ENCODE measurements at regions not wholly inside any gene's neighbourhood (a gene's known extent, or its start where the extent isn't known, plus 50 kb on each side); places are given as distances from the start of the nearest gene placed in this dataset.
A peak's percentile ranks its signal among the peaks of the same experiment; 100 is the strongest.

DNA sequence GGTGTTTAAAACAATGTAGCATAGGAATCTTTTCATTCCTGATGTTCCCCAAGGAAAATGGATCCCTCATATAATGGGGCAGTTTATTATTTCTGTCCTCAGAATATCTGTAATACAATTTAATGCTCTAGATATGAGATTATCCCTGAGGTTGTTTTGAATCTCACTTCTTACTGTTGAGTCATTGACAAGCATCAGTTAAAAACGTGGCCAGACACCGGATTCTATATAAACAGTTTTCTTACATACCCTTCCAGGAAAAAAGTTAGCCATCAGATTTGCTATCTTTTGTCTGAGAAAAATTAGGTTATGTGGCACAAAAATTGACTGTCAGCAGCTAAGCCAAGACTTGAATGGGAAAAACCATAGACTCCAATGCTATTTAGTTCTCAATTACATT lies 539.8 kb upstream of the CELF2 start:
- FAIRE-seq (no peak), DNase-seq (ENCODE audit: insufficient read length, low spot score) (no peak)

DNA sequence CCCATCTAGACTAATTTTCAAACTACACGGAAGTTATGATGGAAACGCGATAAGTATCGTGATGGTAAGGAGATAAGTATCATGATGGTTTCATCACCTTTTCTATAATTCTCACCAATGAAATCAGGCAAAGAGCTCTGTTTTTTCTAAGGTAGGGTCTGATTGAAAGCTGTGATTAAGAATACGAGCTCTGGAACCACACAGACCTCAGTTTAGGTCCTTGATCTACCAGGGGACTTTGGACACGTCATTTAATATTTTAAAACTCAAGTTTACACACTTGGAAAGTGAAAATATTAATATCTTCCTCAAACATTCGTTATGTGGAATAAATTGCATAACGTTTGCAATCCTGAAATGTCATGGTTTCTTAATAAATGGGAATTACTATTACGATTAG lies 538.2 kb upstream of the CELF2 start:
- FAIRE-seq = no peak
- DNase-seq (ENCODE audit: insufficient read length, low spot score) = no peak

DNA sequence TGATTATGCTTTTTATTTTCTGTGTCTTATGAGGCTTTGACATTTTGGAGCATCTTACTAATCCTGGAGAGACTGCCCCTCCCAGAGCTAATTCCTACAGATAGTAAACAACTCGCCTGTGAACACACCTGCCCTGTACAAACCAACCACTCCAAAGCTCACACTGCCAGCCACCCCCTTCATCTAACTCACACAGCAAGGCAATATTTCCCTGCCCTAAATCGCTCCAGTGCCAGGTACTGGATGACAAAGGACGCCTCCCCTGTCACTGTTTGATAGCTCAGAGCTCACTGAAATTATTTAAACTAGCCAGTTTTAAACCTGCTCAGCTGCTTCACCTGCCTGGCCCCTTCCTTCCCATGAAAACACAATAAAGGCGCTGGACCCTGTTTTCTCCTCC lies 535.1 kb upstream of the CELF2 start:
- DNase-seq (ENCODE audit: insufficient read length, low spot score) (no peak), FAIRE-seq (no peak)

DNA sequence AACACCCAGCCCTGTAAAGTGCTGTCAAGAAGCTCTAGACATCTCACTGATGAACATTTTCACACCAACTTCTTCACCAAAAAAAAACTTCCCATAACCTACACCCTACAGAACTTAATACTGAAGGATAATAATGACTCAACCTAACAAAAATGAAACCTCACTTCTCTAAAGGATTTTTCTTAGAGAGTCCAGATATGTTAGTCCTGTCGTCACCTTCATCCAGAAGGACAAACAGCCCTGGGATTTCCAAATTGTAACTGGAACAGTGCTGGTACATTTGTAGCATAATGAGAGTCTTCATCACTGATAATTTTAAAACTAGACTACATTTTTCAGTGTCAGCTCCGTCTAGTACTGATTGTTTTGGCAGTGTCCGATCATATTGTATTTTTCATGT lies 528.6 kb upstream of the CELF2 start:
- no peak for DNase-seq (ENCODE audit: insufficient read length, low spot score)
- FAIRE-seq = no peak

DNA sequence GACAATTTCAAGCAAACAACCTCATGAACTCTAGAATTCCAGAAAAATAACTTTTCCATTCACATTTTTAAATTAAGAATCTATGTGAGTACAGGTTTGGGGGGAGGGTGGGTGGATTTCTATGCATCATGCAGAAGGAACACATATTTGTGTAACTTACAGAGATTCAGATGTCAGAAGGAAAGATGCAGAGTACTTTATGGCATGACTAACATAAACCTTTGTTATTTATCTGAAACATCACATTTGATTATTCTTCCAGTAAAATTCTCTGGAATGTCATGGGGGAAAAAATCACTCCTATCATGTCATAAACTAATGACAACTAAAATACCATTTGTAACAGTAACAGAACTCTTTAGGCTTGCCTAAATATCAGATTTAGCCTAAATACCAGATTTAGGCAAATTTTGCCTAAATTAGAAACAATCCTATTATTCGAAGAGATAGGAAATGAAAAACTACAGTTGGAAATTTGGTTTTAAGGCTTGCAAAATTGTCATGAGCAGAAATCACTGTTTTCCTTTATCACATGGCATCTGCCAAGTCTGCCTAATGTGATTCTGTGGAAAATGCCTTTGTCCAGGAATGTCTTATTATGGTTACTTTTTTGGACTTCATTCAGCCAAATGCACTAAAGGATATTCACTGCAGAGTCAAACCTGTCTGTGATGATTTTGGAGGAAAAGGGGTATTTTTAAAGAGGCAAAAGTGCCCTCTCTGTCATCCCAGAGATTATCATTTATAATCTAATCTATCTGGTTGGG lies 527.7 kb upstream of the CELF2 start:
- FAIRE-seq = no peak
- DNase-seq (ENCODE audit: insufficient read length, low spot score) = no peak

DNA sequence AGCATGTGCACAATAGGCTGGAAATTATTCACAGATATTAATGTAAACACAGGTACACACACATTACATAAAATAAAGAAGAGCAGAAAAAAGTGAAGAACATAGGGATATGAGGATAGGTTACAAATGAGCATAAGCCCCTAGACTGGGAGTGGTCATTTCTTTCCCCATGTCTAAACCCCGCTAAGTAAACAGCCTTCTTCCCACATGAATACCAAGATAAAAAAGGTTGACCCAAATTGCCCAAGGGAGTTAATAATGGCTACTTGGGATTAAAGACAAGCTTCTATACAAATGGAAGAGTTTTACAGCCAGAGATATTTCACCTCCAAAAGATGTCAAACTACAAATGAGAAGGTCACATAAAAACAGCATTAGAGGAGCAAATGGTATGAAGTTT lies 527.1 kb upstream of the CELF2 start:
- no peak for FAIRE-seq
- DNase-seq (ENCODE audit: insufficient read length, low spot score) = no peak

DNA sequence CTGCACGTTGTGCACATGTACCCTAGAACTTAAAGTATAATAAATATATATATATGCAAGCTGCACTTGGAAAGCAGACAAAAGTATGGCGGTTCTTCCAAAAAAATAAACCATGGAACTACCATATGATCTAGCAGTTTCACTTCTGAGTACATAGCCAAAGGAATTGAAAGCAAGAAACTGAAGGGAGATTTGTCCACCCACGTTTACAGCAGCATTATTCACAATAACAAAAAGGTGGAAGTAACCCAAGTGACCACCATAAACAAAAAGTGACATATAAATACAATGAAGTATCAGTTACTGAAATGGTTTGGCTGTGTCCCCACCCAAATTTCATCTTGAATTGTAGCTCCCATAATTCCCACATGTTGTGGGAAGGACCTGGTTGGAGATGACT lies 525.3 kb upstream of the CELF2 start:
- DNase-seq (ENCODE audit: insufficient read length, low spot score) (no peak), FAIRE-seq (no peak)

DNA sequence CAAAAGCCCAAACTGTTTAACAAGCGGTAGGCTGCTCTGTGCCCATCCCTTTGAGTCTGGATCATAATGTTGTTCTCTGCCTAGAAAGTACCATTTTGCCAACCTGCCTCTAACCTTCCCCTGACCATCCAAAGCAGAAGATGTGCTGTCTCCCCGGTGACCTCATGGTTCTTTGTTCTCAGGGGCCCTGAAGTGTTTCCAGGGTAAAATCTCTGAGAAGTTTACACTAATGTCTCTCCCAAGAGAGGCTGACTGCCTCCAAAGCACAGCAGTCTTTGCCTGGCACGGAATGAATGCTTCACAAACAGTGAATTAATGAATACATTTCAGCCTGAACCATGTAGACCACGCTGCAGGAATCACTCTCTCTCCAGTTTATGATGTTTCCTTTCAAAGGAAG lies 523.8 kb upstream of the CELF2 start:
- DNase-seq (ENCODE audit: insufficient read length, low spot score) (no peak), FAIRE-seq (no peak)

DNA sequence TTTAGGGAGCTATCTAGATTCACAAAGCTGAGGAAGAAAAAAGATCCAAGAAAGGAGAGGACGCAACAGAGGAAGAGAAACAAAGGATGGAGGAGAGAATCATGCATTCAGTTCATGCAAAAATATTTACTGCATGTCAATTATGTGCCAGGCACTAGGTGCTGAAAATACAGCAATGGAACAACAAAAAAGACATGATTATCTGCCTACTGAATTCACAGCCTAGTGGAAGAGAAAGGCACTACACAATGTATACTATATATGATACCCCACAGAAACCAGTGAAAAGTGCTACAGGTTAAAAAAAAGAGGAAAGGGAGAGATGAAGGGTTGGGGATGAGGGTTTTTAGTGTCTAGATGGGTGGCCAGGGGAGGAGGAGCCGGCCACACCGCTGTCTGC lies 520.4 kb upstream of the CELF2 start:
- DNase-seq (ENCODE audit: insufficient read length, low spot score) (no peak), FAIRE-seq (no peak)

DNA sequence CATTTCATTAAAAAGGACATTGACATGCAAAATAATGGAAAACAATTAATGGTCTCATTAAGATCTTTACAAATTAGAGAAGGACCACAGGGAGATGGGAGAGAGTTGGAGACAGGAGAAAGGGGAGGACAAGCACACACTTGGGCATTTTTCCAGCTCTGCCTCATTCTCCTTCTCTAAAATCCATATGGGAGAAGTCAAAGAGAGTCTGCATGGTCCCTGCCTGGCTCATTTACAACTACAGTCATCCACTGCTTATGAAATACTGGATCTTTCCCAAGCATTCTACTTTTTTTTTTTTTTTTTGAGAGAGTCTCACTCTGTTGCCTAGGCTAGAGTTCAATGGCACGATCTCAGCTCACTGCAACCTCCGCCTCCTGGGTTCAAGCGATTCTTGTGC lies 518.9 kb upstream of the CELF2 start:
- no peak for DNase-seq (ENCODE audit: insufficient read length, low spot score)

DNA sequence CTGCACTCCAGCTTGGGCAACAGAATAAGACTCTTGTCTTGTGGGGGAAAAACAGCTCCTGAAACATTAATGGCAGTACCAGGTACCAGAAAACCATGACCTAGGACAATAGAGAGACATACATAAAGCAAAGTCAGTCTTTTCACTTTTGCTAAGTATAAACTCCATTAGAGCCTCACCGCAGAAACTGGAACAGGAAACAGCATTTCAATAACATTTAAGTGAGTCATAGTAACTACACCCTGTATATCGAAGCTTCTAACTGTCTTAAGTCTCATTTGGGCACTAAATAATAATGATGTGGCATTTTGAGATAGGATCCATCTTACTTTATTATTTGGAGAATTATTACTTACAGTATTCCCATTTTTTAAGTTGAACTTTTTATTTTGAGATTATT lies 517.8 kb upstream of the CELF2 start:
- FAIRE-seq = no peak
- DNase-seq (ENCODE audit: insufficient read length, low spot score) = peak; percentile 1

More for the DNA sequence above, 518.9 kb upstream of the CELF2 start:
- no peak for FAIRE-seq

DNA sequence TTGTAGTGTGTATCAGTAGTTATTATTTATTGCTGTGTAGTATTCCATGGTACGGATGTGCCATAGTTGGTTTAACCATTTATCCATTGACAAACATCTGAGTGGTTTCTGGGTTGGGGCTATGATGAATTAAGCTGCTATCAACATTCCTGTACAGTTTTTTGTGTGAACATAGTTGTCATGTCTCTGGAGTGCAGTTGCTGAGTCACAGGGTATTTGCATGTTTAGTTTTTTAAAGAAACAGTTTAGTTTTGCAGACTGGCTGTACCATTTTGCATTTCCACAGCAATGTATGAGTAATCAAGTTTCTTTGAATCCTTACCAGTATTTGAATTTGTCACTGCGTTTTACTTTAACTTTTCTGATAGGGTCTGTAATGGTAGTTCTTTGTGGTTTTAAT lies 516.7 kb upstream of the CELF2 start:
- DNase-seq (ENCODE audit: insufficient read length, low spot score) (no peak), FAIRE-seq (no peak)

DNA sequence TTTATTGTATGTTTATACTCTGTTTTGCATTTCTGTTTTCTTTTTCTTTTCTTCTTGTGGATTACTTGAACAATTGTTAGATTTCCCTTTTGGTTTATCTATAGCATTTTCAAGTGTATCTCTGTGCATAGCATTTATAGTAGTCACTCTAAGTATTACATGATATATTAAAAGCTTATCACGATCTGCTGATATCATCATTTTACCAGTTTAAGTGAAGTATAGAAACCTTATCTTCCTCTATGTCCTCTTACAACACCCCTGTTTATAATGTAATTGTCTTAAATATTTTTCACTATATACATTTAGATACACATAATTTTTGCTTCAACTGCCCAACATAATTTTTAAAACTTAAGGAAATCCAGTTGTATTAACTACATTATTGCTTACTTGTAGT lies 513.9 kb upstream of the CELF2 start:
- DNase-seq (ENCODE audit: insufficient read length, low spot score) (no peak), FAIRE-seq (no peak)

DNA sequence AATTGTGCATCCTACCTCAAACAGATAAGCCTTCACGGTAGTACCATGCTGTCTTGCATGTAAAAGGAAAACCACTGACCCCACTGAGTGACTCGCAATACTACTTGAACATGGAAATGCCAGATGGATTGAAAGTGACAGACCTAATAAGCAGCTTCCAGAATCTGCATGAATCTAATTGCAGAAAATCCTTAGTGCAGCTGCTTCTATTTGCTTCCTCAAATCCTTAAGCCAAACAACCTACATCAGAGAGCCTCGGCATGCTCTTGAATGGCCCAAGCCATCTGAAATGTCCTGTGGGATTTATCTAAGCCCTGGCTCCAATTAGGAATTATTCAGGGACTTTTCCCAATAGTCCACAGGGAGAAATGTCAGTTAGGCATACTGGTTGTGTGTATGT lies 509.5 kb upstream of the CELF2 start:
- FAIRE-seq = no peak

DNA sequence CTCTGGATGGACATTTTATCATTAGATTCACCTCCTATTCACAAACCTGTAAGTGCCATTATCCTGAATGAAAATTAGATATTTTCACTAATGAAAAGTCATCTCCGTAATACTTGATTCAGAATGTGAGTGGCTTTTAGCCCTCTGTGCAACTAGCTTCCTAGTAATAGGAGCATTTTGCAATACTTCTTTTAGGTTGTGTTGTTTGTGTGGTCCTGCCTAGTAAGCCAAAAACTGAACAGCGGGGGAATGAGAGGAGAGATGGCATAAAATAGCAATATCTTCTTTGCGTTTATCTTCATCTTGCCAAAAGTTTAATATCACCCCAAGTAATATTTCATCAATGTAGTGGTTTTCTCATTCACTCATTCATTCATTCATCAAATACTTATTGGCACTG lies 507.5 kb upstream of the CELF2 start:
- FAIRE-seq = no peak

More for the DNA sequence above, 509.5 kb upstream of the CELF2 start:
- no peak for DNase-seq (ENCODE audit: insufficient read length, low spot score)

DNA sequence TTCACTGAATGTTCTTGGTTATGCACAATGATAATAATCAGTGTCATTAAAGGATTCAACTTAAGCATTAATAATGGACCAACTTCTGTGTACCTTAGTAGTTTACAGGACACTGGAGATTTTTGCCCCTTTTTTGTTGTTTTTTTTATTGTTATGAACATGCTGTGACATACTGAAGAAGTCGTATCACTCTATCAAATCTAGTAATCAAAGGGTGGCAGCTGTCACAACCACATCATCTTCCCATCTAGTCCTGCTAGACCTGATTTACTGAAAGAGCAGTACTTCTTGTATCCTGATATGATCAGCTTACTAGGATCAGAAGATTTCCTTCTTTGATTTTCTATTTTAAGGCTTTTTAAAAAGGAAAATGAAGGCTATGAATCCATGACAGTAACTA lies 504.6 kb upstream of the CELF2 start:
- no peak for FAIRE-seq
- no peak for DNase-seq (ENCODE audit: insufficient read length, low spot score)

More for the DNA sequence above, 507.5 kb upstream of the CELF2 start:
- DNase-seq (ENCODE audit: insufficient read length, low spot score) = no peak

DNA sequence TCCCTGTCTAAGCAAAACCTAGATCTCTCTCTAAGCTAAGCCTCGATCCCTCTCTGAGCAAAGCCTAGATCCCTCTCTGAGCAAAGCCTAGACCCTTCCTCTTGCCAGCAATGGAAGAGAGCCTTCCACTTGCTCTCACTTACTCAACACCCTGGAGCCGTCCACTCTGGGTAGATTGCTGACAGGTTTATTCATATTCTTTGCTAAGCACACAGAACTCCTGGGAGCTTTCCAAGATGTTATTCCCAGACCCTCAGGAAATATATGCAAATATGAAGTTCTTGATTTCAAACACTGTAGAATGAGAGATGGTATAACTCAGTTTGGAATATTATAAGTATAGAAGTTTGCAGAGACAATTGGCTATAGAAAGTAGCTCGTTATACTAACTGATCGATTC lies 503.8 kb upstream of the CELF2 start:
- no peak for FAIRE-seq
- no peak for DNase-seq (ENCODE audit: insufficient read length, low spot score)

DNA sequence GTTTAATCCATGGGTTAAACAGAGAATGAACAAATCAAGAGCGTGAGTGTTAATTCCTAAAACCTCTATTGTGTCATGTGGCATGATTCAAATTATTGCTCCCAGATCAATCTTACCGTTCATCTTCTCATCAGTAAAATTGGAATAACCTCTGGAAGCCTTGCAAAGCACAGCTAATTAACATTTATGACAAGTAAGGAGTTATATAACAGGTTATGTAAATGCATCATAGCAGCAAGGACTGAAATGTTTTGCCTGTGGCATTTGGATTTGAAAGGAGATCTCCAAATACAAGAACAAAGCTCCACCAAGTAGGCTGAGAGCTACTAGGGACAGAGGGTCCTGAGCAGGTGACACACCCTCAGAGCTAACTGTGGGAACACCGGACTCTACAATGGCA lies 502.9 kb upstream of the CELF2 start:
- no peak for FAIRE-seq

DNA sequence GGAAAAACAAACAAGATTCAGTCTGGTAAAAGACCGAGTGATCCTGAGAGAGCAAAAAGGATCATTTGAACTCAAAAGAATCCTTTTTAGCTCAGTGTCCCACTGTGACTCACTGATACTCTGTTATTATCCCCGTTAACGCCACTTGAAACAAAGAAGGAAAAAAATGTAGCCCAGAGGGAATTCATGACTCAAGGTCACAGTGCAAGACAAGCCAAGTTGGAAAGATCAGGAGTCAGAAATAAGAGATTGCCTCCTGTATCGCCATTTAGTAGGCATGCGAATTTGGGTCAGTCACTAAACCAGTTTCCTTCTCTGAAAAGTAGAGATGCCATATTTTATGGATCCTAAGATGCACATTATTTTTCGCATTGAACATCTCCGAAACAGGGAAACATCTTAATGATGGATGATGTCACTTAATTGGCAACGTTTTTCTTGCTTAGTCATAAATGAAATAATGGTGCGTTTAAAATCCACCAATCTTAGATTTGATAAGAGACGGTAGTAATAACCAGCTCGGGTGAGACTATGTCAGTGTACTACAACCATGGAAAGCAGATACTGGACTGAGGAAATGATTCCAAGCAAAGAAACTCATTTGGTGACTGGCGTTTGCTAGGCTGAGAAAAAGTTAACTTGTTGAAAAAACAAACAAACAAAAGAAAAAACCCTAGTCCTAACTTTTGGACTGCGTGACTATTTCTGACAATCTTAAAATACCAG lies 502.0 kb upstream of the CELF2 start:
- FAIRE-seq (no peak), DNase-seq (ENCODE audit: insufficient read length, low spot score) (no peak)

More for the DNA sequence above, 502.9 kb upstream of the CELF2 start:
- no peak for DNase-seq (ENCODE audit: insufficient read length, low spot score)

DNA sequence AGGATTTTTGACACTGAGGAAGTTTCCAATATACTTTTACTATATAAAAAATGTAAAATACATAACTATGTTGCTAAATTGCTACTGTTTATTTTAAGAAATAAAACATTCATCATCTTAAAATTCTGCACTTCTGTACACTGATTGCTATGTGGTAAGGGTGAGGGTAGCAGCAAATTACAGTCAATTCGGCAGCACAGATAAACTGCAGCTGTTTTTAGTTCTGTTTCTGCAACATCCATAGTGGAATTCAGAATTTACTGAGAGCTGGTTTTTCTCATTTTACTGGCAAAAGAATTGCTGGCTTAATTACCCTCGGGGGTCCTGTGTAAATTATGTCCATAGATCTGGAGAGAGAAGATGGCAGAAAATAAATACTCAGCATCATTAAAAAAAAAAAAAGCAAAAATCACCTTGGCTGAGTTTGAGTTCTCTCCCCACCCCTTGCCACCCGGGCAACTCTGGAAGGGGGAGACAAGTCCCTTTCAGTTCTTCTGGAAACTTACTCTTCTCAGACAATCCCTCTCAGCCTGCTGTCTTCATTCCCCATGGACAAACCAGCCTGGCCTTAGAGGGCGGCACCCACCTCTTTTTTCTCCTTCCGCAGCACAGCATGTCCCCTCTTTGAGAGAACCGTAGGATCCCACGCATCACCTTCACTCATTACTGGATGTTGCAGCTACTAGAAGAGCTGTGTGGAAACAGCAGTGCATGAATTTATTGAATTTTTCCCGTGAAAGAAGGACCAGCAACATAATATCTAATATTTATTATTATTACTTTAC lies 501.1 kb upstream of the CELF2 start:
- DNase-seq (ENCODE audit: insufficient read length, low spot score) = no peak
- no peak for FAIRE-seq

DNA sequence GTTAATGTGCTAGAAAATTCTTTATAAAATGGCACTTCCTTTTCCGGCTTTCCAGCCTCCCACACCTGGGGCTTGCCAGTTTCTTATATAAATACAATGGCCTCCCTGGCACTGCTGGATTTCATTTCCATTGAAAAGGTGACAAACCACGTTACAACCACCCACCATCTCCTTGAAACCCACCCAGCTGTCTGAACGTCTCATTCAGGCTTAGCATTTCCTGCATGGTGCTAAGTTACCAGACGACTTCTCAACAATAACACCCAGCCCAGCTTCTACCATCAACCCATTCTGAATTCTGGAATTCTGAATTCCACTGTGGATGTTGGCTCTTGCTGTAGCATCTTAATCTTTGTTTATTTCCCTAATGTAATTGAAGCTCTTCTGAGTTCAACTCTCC lies 499.8 kb upstream of the CELF2 start:
- no peak for DNase-seq (ENCODE audit: insufficient read length, low spot score)
- FAIRE-seq = no peak

DNA sequence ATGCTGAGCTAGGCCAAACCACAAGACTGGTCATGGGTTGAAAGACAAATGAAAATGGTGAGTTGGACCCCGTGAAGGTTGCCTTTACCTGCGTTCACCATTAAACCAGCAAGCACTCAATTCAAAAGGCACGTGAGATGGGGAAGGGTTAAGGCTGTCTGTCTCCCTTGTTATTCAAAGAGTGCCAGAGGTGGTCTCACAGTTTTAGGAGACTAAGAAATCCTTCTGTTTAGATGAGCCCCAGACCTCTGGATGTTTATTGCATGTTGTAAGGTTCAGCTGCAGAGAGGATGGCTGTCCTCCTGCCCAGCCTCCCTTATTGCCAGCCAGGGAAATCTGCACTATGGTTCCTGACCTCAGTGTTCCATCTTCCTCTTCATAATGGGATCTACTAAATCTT lies 498.0 kb upstream of the CELF2 start:
- FAIRE-seq = no peak
- DNase-seq (ENCODE audit: insufficient read length, low spot score) = no peak

All from HTR-8/SVneo (cell line).